Medulla oblongata (tissue), 1 donor: ENCODE measurements at regions not wholly inside any gene's neighbourhood (a gene's known extent, or its start where the extent isn't known, plus 50 kb on each side); places are given as distances from the start of the nearest gene placed in this dataset.
"Not testable (repeated sequence)": the region's sequence is repeated elsewhere in the genome, so short reads cannot be mapped to it uniquely, and the experiment has no call there.

ENCODE experiments used
- DNase-seq: peaks from one replicate; pipeline ENCODE4 v3.0.0-alpha.2; 2015; ENCODE audit errors: extremely low spot score

GRCh38 chr4:37771771-37772170 lies 54.7 kb upstream of the PGM2 start:
- no peak for DNase-seq

GRCh38 chr4:37770016-37770415 lies 56.5 kb upstream of the PGM2 start:
- no peak for DNase-seq

GRCh38 chr4:37769391-37769989 lies 57.0 kb upstream of the PGM2 start:
- DNase-seq: no peak

GRCh38 chr4:37767546-37767945 lies 58.9 kb upstream of the PGM2 start:
- peak; percentile 21 for DNase-seq

GRCh38 chr4:37767019-37767418 lies 59.5 kb upstream of the PGM2 start:
- no peak for DNase-seq

- DNase-seq: no peak
Measured at GRCh38 chr4:37765741-37766140, 60.7 kb upstream of the PGM2 start.

- no peak for DNase-seq
Measured at GRCh38 chr4:37763831-37764230, 62.7 kb upstream of the PGM2 start.

- no peak for DNase-seq
Measured at GRCh38 chr4:37762991-37763368, 63.5 kb upstream of the PGM2 start.

- DNase-seq: no peak
Measured at GRCh38 chr4:37762294-37762990, 64.0 kb upstream of the PGM2 start.

- DNase-seq: no peak
Measured at GRCh38 chr4:37760840-37761239, 65.6 kb upstream of the PGM2 start.

GRCh38 chr4:37759833-37760232 lies 66.7 kb upstream of the PGM2 start:
- no peak for DNase-seq

- DNase-seq: peak; percentile 64
Measured at GRCh38 chr4:37758226-37758625, 68.3 kb upstream of the PGM2 start.

GRCh38 chr4:37757761-37758160 lies 68.7 kb upstream of the PGM2 start:
- DNase-seq: peak; percentile 29

- DNase-seq: no peak
Measured at GRCh38 chr4:37757121-37757520, 69.4 kb upstream of the PGM2 start.

GRCh38 chr4:37754410-37755185 lies 68.4 kb upstream of the RELL1 start:
- DNase-seq: peak; percentile 50

GRCh38 chr4:37749398-37749988 lies 63.3 kb upstream of the RELL1 start:
- DNase-seq: no peak

GRCh38 chr4:37748485-37748884 lies 62.3 kb upstream of the RELL1 start:
- no peak for DNase-seq

GRCh38 chr4:37747772-37748330 lies 61.7 kb upstream of the RELL1 start:
- no peak for DNase-seq

- not testable (repeated sequence) for DNase-seq
Measured at GRCh38 chr4:37746852-37747251, 60.7 kb upstream of the RELL1 start.

GRCh38 chr4:37745946-37746345 lies 59.8 kb upstream of the RELL1 start:
- no peak for DNase-seq

GRCh38 chr4:37742149-37742548 lies 56.0 kb upstream of the RELL1 start:
- no peak for DNase-seq

- no peak for DNase-seq
Measured at GRCh38 chr4:37741564-37741963, 55.4 kb upstream of the RELL1 start.
